HG03159 (cell line): ENCODE measurements at regions not wholly inside any gene's neighbourhood (a gene's known extent, or its start where the extent isn't known, plus 50 kb on each side); places are given as distances from the start of the nearest gene placed in this dataset.
"Not testable (repeated sequence)": the region's sequence is repeated elsewhere in the genome, so short reads cannot be mapped to it uniquely, and the experiment has no call there.

Source experiments
- ATAC-seq: cut with Tn5 transposase; IDR thresholded peaks from one replicate; pipeline ENCODE4 v1.9.1; 2021; ENCODE audit warnings: mild to moderate bottlenecking, moderate library complexity; ENCODE audit not compliant: unreplicated experiment

DNA sequence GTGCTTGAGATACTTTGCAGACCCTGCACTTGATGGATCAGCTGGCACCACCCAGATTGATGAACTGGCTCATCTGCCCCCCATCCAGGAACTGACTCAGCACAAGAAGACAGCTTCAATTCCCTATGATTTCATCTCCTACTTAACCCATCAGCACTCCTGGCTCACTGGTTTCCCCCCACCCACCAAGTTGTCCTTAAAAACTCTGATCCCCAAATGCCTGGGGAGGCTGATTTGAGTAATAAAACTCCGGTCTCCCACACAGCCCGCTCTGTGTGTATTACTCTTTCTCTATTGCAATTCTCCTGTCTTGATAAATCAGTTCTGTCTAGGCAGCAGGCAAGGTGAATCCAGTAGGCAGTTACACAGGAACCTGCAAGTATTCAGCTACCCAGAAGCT, 102.1 kb upstream of the TMTC4 start:
- not testable (repeated sequence) for ATAC-seq

DNA sequence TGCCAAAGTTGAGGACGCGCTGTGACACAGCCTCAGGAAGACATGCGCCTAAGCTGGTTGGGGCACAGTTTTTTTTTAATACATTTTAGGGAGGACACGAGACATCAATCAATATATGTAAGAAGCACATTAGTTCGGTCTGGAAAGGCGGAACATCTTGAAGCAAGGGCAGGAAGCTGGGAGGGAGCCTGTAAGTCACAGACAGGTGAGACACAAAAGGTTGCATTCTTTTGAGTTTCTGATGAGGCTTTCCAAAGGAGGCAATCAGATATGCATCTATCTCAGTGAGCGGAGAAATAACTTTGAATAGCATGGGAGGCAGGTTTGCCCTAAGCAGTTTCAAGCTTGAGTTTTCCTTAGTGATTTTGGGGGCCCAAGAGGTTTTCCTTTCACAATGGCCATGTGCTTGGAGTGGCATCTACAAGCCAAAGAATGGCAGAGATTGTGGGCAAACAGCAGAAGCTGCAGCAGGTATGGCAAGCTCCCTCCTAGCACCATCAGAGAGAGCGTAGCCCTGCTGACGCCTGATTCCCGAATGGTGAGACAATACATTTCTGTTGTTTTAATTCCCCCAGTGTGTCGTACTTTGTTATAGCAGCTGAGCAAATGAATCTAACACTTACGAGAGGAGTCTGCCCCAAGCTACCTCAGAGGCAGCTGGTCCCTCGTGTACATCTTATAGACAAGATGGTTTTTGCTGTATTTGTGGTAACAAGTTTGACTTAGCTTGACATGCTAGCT, 99.5 kb upstream of the TMTC4 start:
- no peak for ATAC-seq

DNA sequence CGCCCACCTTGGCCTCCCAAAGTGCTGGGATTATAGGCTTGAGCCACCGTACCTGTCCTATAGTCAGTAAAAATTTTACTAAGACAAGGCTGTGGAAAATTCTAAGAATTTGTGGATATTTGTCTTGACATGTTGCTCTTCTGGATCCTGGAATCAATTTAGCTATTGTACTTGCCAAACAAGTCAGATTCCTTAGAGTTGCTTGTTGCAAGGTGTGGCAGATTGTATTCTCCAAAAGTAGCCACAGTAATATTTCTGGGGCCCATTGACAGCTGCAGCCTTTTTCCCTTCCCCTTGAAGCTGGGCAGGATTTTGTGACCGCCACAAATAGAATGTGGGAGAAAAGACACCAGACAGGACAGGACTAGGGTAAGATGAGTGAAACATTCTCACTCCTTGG, 98.8 kb upstream of the TMTC4 start:
- ATAC-seq, result no peak

GRCh38 chr13:100767192-100767591, 92.6 kb upstream of the TMTC4 start:
- ATAC-seq, result no peak

DNA sequence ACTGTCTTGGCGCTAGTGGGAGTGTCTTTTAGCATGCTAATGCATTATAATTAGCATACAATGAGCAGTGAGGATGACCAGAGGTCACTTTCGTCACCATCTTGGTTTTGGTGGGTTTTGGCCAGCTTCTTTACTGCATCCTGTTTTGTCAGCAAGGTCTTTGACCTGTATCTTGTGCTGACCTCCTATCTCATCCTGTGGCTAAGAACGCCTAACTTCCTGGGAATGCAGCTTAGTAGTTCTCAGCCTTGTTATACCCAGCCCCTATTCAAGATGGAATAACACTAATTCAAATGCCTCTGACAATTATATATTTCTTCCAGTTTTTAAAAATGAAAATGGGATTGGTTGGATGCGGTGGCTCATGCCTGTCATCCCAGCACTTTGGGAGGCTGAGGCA, 92.0 kb upstream of the TMTC4 start:
- ATAC-seq, result not testable (repeated sequence)

GRCh38 chr13:100764937-100765336, 90.3 kb upstream of the TMTC4 start:
- no peak for ATAC-seq

DNA sequence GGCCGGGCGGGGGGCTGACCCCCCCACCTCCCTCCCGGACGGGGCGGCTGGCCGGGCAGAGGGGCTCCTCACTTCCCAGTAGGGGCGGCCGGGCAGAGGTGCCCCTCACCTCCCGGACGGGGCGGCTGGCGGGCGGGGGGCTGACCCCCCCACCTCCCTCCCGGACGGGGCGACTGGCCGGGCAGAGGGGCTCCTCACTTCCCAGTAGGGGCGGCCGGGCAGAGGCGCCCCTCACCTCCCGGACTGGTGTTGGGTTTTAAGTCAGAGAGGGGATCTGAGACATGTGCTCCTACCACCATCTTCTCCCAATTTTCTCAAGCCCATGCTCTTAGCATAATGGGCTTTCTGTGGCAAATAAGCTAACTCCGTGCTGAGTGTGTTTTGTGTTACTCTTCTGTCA, 87.5 kb upstream of the TMTC4 start:
- not testable (repeated sequence) for ATAC-seq

- no peak for ATAC-seq
These were observed 81.3 kb upstream of the TMTC4 start for GRCh38 chr13:100755891-100756290.

DNA sequence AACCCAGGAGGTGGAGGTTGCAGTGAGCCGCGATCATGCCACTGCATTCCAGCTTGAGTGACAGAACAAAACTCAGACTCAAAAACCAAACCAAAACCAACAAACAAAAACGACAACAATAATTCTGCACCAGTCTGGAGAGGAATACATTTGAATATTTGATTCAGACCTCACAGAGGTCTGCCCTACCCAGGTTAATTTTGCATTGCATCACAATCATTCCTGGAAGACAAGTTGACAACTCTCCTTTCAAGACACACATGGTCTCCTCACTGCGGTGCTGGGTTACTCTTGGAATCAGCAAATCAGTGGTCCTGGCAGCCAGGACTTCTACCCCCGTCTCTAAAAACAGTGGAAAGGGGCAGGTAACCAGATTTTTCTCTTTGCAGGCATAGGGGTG, 79.9 kb upstream of the TMTC4 start:
- ATAC-seq, result no peak

- no peak for ATAC-seq
These were observed 78.8 kb upstream of the TMTC4 start for GRCh38 chr13:100753376-100753775.

DNA sequence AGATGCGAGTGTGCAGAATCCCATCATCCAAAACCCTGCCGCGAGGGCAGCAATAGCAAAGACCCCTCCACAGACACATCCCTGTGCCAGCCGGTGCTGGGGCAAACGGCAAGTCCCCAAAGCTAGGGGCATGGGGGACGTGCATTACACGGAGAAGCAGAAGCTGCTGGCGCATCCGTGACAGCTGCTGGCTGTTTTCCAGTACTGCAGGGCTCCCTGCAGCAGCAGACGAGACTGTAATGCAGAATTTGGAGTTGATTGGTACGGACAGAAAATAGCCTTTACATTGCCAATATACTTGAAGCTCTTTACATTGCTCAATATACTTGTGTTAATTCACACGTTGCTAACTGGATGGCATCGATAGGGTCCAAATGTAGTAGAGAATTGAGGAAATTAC, 77.2 kb upstream of the TMTC4 start:
- ATAC-seq, result no peak

DNA sequence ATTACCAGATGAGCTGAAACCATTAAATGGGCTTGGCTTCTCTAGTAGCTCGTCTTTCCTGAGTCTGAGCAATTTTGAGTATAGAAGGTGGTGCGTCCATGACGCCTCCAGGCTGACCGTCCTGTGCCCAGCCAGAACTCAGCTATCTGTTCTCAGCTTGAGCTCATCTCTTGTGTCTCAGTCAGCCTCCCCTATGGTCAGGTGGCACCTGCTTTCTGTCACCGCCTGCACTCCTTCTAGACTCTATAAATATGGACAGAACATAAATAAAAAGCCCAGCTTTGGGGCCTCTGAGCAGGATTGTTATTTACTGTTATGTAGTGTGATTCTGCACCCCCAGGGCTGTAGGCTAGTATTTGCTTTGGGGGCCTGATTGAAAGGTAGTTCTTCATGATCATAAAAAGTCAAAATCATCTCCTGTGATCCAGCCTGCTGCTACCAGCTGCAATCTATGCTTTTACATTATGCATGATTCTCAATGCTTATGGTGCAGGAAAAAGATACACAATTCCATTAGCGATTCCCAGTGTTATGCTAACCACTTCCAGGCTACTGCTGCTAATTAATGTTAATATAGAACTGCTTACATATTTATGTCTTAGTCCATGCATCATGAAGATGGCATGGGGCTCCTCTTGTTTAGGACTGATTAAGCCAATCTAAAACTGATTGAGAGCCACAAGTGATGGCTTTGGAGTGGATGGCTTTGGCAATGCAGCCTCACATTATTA, 72.5 kb upstream of the TMTC4 start:
- no peak for ATAC-seq

- ATAC-seq, result no peak
These were observed 63.7 kb upstream of the TMTC4 start for GRCh38 chr13:100738176-100738855.

DNA sequence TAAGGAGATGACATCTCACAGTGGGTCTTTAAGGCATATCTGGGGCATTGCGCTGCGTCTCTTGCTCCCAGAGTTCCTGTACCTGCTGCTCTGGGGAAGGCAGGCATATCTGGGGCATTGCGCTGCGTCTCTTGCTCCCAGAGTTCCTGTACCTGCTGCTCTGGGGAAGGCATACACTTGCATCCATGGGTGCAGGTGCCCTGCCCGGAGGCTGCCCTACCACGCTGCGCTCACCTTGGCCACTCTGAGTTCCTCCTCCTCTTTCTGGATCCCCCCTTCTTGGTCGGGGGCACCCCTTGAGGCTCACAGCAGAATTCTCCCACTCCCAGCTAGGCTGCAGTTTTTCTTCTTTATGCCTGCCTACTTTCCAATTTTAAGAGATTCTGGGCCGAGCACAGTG, 60.9 kb upstream of the TMTC4 start:
- ATAC-seq, result no peak

DNA sequence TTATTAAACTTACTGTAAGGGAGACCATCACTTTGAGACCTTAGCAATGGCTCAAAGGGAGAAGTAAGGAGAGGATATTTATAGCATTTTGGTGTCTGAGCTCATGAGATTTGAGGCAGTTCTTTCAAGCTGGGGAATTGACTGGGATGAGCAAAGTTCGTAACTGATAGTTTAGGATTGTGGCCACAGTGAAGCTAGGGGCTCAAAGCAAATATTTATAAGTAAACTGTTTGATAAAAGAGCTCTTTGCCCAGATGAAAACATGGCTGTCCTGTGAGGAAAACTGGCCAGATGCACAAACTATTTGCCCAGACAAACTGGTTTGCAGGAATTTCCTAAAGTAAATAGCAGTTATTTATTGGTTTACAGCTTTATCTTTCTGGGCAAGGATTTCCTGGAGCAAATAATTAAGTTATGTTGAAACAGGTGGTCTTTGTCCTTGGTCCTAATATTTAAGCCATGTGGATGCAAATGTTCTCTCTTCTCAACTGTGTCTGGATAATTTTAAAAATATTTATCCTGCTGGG, 59.7 kb upstream of the TMTC4 start:
- ATAC-seq, result no peak

GRCh38 chr13:100733261-100733660, 58.7 kb upstream of the TMTC4 start:
- ATAC-seq, result no peak

DNA sequence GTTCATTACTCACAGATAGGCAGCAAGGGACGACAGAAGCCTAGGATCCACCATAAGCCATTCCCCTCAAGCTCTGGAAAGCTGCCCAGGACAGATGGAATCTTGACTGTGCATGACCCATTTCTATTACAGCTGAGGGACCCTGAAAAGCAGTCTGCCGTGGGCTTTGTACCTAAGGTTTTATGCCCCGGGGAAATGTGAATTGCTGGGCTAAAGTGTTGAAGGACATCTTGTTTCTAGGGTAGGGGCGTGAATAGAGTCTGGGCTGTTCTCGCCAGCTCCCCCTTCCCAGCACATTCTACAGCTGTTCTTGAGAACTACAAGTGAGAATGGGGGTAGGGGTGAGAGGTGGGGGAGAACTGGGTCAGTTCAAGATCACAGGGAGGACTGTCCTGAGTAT, 53.6 kb upstream of the TMTC4 start:
- no peak for ATAC-seq

DNA sequence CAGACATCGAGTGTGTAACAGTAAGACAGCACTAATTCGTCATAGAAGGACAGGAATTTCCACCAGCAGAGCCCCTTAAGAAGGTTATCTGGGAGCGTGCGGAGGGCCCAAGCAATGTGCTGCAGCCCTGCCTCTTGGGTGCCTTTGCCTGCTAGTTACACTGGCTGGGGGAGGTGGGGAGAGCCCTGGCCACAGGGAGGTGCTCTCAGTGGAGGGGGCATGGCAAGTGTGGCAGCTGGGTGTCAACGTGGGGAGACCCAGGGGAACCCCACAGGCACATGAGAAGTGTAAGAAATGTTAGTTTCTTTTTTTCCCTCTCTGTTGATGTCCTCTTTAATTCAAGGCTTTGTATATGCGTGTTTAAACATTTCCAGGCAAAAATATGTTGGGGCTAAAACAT, 50.9 kb upstream of the TMTC4 start:
- ATAC-seq, result no peak

DNA sequence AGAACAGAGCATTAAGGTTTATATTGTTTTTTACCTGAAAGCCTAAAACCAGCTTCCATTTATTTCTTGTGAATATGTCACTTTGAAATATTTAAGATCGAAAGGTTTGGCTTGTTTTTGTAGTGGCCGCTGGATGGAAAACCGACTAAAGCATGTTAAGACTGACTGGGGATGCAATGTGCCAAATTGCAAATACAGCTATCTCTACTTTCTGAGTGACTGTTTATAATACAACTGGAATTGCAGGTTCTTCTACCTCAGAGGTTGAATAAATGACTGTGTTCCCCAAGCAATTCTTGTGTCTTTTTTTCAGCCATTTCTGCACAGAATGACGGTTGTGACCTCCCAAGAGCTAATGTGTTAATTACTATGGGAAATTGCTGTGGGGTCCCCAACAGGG, 50.0 kb upstream of the TMTC4 start:
- no peak for ATAC-seq
